ENCODE measurements at regions not wholly inside any gene's neighbourhood (a gene's known extent, or its start where the extent isn't known, plus 50 kb on each side); places are given as distances from the start of the nearest gene placed in this dataset.
"Not testable (repeated sequence)": the region's sequence is repeated elsewhere in the genome, so short reads cannot be mapped to it uniquely, and the experiment has no call there.

- Histone ChIP-seq H3K9me3 (ENCODE audit: control insufficient read depth, low read depth, low read length) (no peaks in the 10 kb centered on the region), H3K27ac (ENCODE audit: control insufficient read depth, insufficient read depth, low read length) (no peak overlapping the region), H3K79me2 (ENCODE audit: control insufficient read depth, insufficient read depth, low read length) (no peaks in the 10 kb centered on the region), H2AFZ (ENCODE audit: control insufficient read depth, low read length) (no peak overlapping the region), H3K4me3 (ENCODE audit: control insufficient read depth in 2 of 3, extremely low read depth in 1 of 3, insufficient read depth in 2 of 3, low read depth in 1 of 3, low read length in 3 of 3) (no peak overlapping the region), H3K4me1 (ENCODE audit: control insufficient read depth, extremely low read depth, insufficient read depth, low read length) (no peaks in the 10 kb centered on the region), H3K27me3 (ENCODE audit: control insufficient read depth, extremely low read depth, insufficient read depth, low read length) (no peaks in the 10 kb centered on the region), H3K36me3 (ENCODE audit: control insufficient read depth in 2 of 2, extremely low read depth in 1 of 2, insufficient read depth in 2 of 2, low read length in 2 of 2) (no peaks in the 10 kb centered on the region), H3K9ac (ENCODE audit: control insufficient read depth, extremely low read depth, insufficient read depth, low read length) (no peak overlapping the region), H3K4me2 (ENCODE audit: control insufficient read depth, extremely low read depth, insufficient read depth, low read depth, low read length) (no peak overlapping the region), H4K20me1 (ENCODE audit: control insufficient read depth, extremely low read depth, insufficient read depth, low read length) (no peaks in the 10 kb centered on the region), H3K9me1 (ENCODE audit: control insufficient read depth, extremely low read depth, insufficient read depth, low read length) (no peaks in the 10 kb centered on the region)
- FAIRE-seq (no peak), DNase-seq (ENCODE audit: low read depth, low spot score) (no peak)
- dilution Hi-C loops (cut with MboI; ENCODE audit: extremely low pct_ligation_motif_present, low sequenced_read_pairs), result no loop called here
- TF ChIP-seq EZH2 (IDR thresholded peaks at IDR 0.05; ENCODE audit: low read length), result no peak
- no peak for TF ChIP-seq CTCF (optimal IDR thresholded peaks at IDR 0.05 in 1 of 3, IDR thresholded peaks at IDR 0.05 in 1 of 3, conservative IDR thresholded peaks at IDR 0.05 in 1 of 3; ENCODE audit: extremely low read depth in 1 of 3, insufficient read depth in 2 of 3, low read length in 3 of 3)
These were observed 400.6 kb upstream of the NR3C2 start for GRCh38 chr4:148842843-148843242.

- H3K9ac ChIP-seq (ENCODE audit: control insufficient read depth, extremely low read depth, insufficient read depth, low read length); H3K27me3 ChIP-seq (ENCODE audit: control insufficient read depth, extremely low read depth, insufficient read depth, low read length); H4K20me1 ChIP-seq (ENCODE audit: control insufficient read depth, extremely low read depth, insufficient read depth, low read length); H3K79me2 ChIP-seq (ENCODE audit: control insufficient read depth, insufficient read depth, low read length); H3K4me1 ChIP-seq (ENCODE audit: control insufficient read depth, extremely low read depth, insufficient read depth, low read length); H3K4me3 ChIP-seq (ENCODE audit: control insufficient read depth in 2 of 3, extremely low read depth in 1 of 3, insufficient read depth in 2 of 3, low read depth in 1 of 3, low read length in 3 of 3); dilution Hi-C loops (cut with MboI; ENCODE audit: extremely low pct_ligation_motif_present, low sequenced_read_pairs); H3K36me3 ChIP-seq (ENCODE audit: control insufficient read depth in 2 of 2, extremely low read depth in 1 of 2, insufficient read depth in 2 of 2, low read length in 2 of 2); H3K9me1 ChIP-seq (ENCODE audit: control insufficient read depth, extremely low read depth, insufficient read depth, low read length); H3K27ac ChIP-seq (ENCODE audit: control insufficient read depth, insufficient read depth, low read length); H3K9me3 ChIP-seq (ENCODE audit: control insufficient read depth, low read depth, low read length); DNase-seq (ENCODE audit: low read depth, low spot score): not testable (repeated sequence)
- peak; percentile 52 for FAIRE-seq
- Histone ChIP-seq H2AFZ (ENCODE audit: control insufficient read depth, low read length) (peak overlapping the region; percentile 69), H3K4me2 (ENCODE audit: control insufficient read depth, extremely low read depth, insufficient read depth, low read depth, low read length) (peak overlapping the region; percentile 27)
These were observed 395.4 kb upstream of the NR3C2 start for GRCh38 chr4:148837571-148837970.

- TF ChIP-seq CTCF (optimal IDR thresholded peaks at IDR 0.05 in 1 of 3, IDR thresholded peaks at IDR 0.05 in 1 of 3, conservative IDR thresholded peaks at IDR 0.05 in 1 of 3; ENCODE audit: extremely low read depth in 1 of 3, insufficient read depth in 2 of 3, low read length in 3 of 3) (no peak), EZH2 (IDR thresholded peaks at IDR 0.05; ENCODE audit: low read length) (no peak)
- Histone ChIP-seq H3K9me3 (ENCODE audit: control insufficient read depth, low read depth, low read length) (no peaks in the 10 kb centered on the region), H3K27ac (ENCODE audit: control insufficient read depth, insufficient read depth, low read length) (no peak overlapping the region), H2AFZ (ENCODE audit: control insufficient read depth, low read length) (peak overlapping the region; percentile 25), H3K36me3 (ENCODE audit: control insufficient read depth in 2 of 2, extremely low read depth in 1 of 2, insufficient read depth in 2 of 2, low read length in 2 of 2) (no peaks in the 10 kb centered on the region), H4K20me1 (ENCODE audit: control insufficient read depth, extremely low read depth, insufficient read depth, low read length) (no peaks in the 10 kb centered on the region), H3K4me2 (ENCODE audit: control insufficient read depth, extremely low read depth, insufficient read depth, low read depth, low read length) (no peak overlapping the region), H3K4me3 (ENCODE audit: control insufficient read depth in 2 of 3, extremely low read depth in 1 of 3, insufficient read depth in 2 of 3, low read depth in 1 of 3, low read length in 3 of 3) (no peak overlapping the region), H3K79me2 (ENCODE audit: control insufficient read depth, insufficient read depth, low read length) (no peaks in the 10 kb centered on the region), H3K27me3 (ENCODE audit: control insufficient read depth, extremely low read depth, insufficient read depth, low read length) (no peaks in the 10 kb centered on the region), H3K9ac (ENCODE audit: control insufficient read depth, extremely low read depth, insufficient read depth, low read length) (no peak overlapping the region), H3K9me1 (ENCODE audit: control insufficient read depth, extremely low read depth, insufficient read depth, low read length) (no peaks in the 10 kb centered on the region), H3K4me1 (ENCODE audit: control insufficient read depth, extremely low read depth, insufficient read depth, low read length) (peaks cover 6% of the 10 kb centered on the region)
- dilution Hi-C loops (cut with MboI; ENCODE audit: extremely low pct_ligation_motif_present, low sequenced_read_pairs), result no loop called here
- FAIRE-seq, result no peak
- no peak for DNase-seq (ENCODE audit: low read depth, low spot score)
These were observed 392.8 kb upstream of the NR3C2 start for GRCh38 chr4:148834804-148835631.
